GM23338 (cell line): ENCODE measurements at regions not wholly inside any gene's neighbourhood (a gene's known extent, or its start where the extent isn't known, plus 50 kb on each side); places are given as distances from the start of the nearest gene placed in this dataset.
A peak's percentile ranks its signal among the peaks of the same experiment; 100 is the strongest.

ENCODE experiments used
- ATAC-seq: fragments of 200-7000 bp; cut with Tn5 transposase; 3 replicates; pipeline ENCODE4 v1.9.1; 2020
- DNase-seq: peaks from one replicate; pipeline ENCODE4 v3.0.0-alpha.2; 2015; ENCODE audit warnings: low spot score
- H2AFZ ChIP-seq: fragments of 200-600 bp; sonication (generic); 2 replicates; pipeline ENCODE4 v1.8.0; 2016; ENCODE audit warnings: antibody characterized with exemption, mild to moderate bottlenecking, moderate library complexity
- H3F3A ChIP-seq: fragments of 200-600 bp; sonication (generic); replicated peaks from 2 replicates; pipeline ENCODE4 v1.8.0; 2017; ENCODE audit warnings: antibody characterized with exemption, mixed run types, low read depth
- H3K27ac ChIP-seq: fragments of 200-600 bp; sonication (generic); 2 replicates; pipeline ENCODE4 v1.6.1; 2016; ENCODE audit warnings: low read depth
- H3K27me3 ChIP-seq: fragments of 200-600 bp; sonication (generic); 2 replicates; pipeline ENCODE4 v1.8.0; 2016; ENCODE audit warnings: mild to moderate bottlenecking, mixed run types, moderate library complexity; ENCODE audit not compliant: insufficient read depth
- H3K36me3 ChIP-seq: fragments of 200-600 bp; sonication (generic); 2 replicates; pipeline ENCODE4 v1.8.0; 2016; ENCODE audit warnings: mild to moderate bottlenecking; ENCODE audit not compliant: insufficient read depth
- H3K4me1 ChIP-seq: fragments of 200-600 bp; sonication (generic); 2 replicates; pipeline ENCODE4 v1.8.0; 2016; ENCODE audit warnings: mild to moderate bottlenecking, moderate library complexity; ENCODE audit not compliant: insufficient read depth
- H3K4me2 ChIP-seq: fragments of 200-600 bp; sonication (generic); 2 replicates; pipeline ENCODE4 v1.7.1; 2017; ENCODE audit warnings: mixed run types
- H3K4me3 ChIP-seq: fragments of 200-600 bp; sonication (generic); 2 replicates; pipeline ENCODE4 v1.6.1; 2016; ENCODE audit warnings: mixed run types
- H3K79me2 ChIP-seq: fragments of 200-600 bp; sonication (generic); replicated peaks from 2 replicates; pipeline ENCODE4 v1.8.0; 2017; ENCODE audit warnings: mild to moderate bottlenecking; ENCODE audit not compliant: insufficient read depth
- H3K9me2 ChIP-seq: fragments of 200-600 bp; sonication (generic); 2 replicates; pipeline ENCODE4 v1.8.0; 2017; ENCODE audit not compliant: insufficient read depth
- H4K20me1 ChIP-seq: fragments of 200-600 bp; sonication (generic); replicated peaks from 2 replicates; pipeline ENCODE4 v1.8.0; 2017; ENCODE audit warnings: mild to moderate bottlenecking; ENCODE audit not compliant: insufficient read depth
- H3K27ac Mint-ChIP-seq: 2 replicates; pipeline ENCODE4 v1.8.0; 2020; ENCODE audit warnings: inconsistent platforms, mild to moderate bottlenecking, moderate library complexity, mixed read lengths
- H3K27me3 Mint-ChIP-seq: 3 replicates; pipeline ENCODE4 v1.8.0; 2022; ENCODE audit warnings: low read depth, mild to moderate bottlenecking, moderate library complexity, mixed read lengths, inconsistent platforms; ENCODE audit not compliant: insufficient read depth, poor library complexity
- H3K36me3 Mint-ChIP-seq: 3 replicates; pipeline ENCODE4 v1.8.0; 2021; ENCODE audit warnings: low read depth, mild to moderate bottlenecking, inconsistent platforms, moderate library complexity, mixed read lengths
- H3K4me1 Mint-ChIP-seq: 3 replicates; pipeline ENCODE4 v1.8.0; 2020; ENCODE audit warnings: mild to moderate bottlenecking, inconsistent platforms, mixed read lengths
- H3K4me3 Mint-ChIP-seq: 3 replicates; pipeline ENCODE4 v1.8.0; 2021; ENCODE audit warnings: moderate library complexity, mild to moderate bottlenecking, inconsistent platforms, mixed read lengths
- H3K9me3 Mint-ChIP-seq: 3 replicates; pipeline ENCODE4 v1.8.0; 2020; ENCODE audit warnings: moderate library complexity, mild to moderate bottlenecking, inconsistent platforms, mixed read lengths
- CREB1 ChIP-seq: fragments of 250-450 bp; sonication (Bioruptor Pico); IDR thresholded peaks from 2 replicates; pipeline ENCODE4 v1.5.0; 2020; ENCODE audit warnings: low read depth, mild to moderate bottlenecking, moderate library complexity
- EZH2 ChIP-seq: fragments of 200-600 bp; sonication (generic); IDR thresholded peaks from one replicate; pipeline ENCODE4 v1.8.0; 2017; ENCODE audit warnings: antibody characterized with exemption, mild to moderate bottlenecking, low read depth; ENCODE audit not compliant: unreplicated experiment
- JUNB ChIP-seq: IDR thresholded peaks from one replicate; pipeline ENCODE4 v1.6.1; 2016; ENCODE audit warnings: antibody characterized with exemption; ENCODE audit not compliant: unreplicated experiment
- NANOG ChIP-seq: IDR thresholded peaks from 2 replicates; pipeline ENCODE4 v1.6.1; 2016; ENCODE audit warnings: antibody characterized with exemption, borderline replicate concordance
- POLR2AphosphoS5 ChIP-seq: IDR thresholded peaks from 2 replicates; pipeline ENCODE4 v1.6.1; 2016; ENCODE audit warnings: antibody characterized with exemption, low read depth
- STAT1 ChIP-seq: IDR thresholded peaks from one replicate; pipeline ENCODE4 v1.6.1; 2016; ENCODE audit warnings: antibody characterized with exemption; ENCODE audit not compliant: unreplicated experiment
- ZNF114 ChIP-seq: fragments of 250-450 bp; sonication (Bioruptor Pico); IDR thresholded peaks from 2 replicates; pipeline ENCODE4 v1.5.0; 2020; ENCODE audit warnings: mild to moderate bottlenecking, moderate library complexity
- ZNF331 ChIP-seq: fragments of 250-450 bp; sonication (Bioruptor Pico); IDR thresholded peaks from 2 replicates; pipeline ENCODE4 v1.5.0; 2020; ENCODE audit warnings: low read depth, mild to moderate bottlenecking, moderate library complexity
- TF ChIP-seq, protein P1 (sequence below): fragments of 250-450 bp; sonication (Bioruptor Pico); IDR thresholded peaks from 2 replicates; pipeline ENCODE4 v1.5.0; 2020; ENCODE audit warnings: mild to moderate bottlenecking, moderate library complexity
- TF ChIP-seq, protein P2 (sequence below), 2 experiments: fragments of 200-600 bp in 1 of 2; sonication (generic) in 1 of 2; conservative IDR thresholded peaks; 2 replicates each; pipeline versions ENCODE4 v1.5.1 to v1.6.1; 2016 to 2017; ENCODE audit warnings: antibody characterized with exemption in 2 of 2, low read depth in 2 of 2, mild to moderate bottlenecking in 2 of 2, moderate library complexity in 1 of 2

DNA sequence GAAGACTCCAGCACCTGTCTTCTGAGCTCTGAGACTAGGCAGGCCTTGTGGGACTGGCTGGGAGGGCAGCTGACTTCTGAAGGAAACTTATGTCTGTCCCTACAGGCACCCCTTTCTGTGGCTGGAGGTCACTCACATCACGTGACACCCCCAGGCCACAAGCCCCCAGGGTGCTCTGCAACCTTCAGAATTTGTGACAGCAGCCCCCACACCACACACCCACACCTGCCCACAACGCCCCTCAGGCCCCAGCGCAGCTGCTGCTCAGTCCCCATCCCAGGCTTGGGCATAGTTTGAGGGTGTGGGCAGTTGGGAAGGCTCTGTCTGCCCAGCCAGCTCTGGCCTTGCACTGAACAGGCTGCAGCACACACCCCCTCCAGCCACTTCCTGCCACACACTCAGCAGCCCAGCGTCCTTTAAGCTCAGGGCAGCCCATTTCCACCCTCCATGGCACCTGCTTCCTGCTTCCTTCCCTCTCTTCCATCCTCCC is 80.0 kb upstream of the UNC5B start:
- H3K27ac Mint-ChIP-seq: no peak overlapping the region
- Histone ChIP-seq H3K4me3 (no peak overlapping the region), H3F3A (no peaks in the 10 kb centered on the region), H3K4me1 (peaks cover 14% of the 10 kb centered on the region), H3K27me3 (no peaks in the 10 kb centered on the region), H3K79me2 (no peaks in the 10 kb centered on the region), H3K27ac (no peak overlapping the region), H3K4me2 (no peak overlapping the region), H2AFZ (no peak overlapping the region), H4K20me1 (no peaks in the 10 kb centered on the region), H3K36me3 (no peaks in the 10 kb centered on the region), H3K9me2 (no peaks in the 10 kb centered on the region)
- peaks cover 24% of the 10 kb centered on the region for H3K4me1 Mint-ChIP-seq
- TF ChIP-seq EZH2: no peak
- no peak for TF ChIP-seq POLR2AphosphoS5
- no peak for TF ChIP-seq ZNF114
- H3K27me3 Mint-ChIP-seq: no peaks in the 10 kb centered on the region
- H3K36me3 Mint-ChIP-seq: no peaks in the 10 kb centered on the region
- H3K9me3 Mint-ChIP-seq: no peaks in the 10 kb centered on the region
- H3K4me3 Mint-ChIP-seq: no peak overlapping the region
- ATAC-seq (no peak), DNase-seq (peak; percentile 6)

DNA sequence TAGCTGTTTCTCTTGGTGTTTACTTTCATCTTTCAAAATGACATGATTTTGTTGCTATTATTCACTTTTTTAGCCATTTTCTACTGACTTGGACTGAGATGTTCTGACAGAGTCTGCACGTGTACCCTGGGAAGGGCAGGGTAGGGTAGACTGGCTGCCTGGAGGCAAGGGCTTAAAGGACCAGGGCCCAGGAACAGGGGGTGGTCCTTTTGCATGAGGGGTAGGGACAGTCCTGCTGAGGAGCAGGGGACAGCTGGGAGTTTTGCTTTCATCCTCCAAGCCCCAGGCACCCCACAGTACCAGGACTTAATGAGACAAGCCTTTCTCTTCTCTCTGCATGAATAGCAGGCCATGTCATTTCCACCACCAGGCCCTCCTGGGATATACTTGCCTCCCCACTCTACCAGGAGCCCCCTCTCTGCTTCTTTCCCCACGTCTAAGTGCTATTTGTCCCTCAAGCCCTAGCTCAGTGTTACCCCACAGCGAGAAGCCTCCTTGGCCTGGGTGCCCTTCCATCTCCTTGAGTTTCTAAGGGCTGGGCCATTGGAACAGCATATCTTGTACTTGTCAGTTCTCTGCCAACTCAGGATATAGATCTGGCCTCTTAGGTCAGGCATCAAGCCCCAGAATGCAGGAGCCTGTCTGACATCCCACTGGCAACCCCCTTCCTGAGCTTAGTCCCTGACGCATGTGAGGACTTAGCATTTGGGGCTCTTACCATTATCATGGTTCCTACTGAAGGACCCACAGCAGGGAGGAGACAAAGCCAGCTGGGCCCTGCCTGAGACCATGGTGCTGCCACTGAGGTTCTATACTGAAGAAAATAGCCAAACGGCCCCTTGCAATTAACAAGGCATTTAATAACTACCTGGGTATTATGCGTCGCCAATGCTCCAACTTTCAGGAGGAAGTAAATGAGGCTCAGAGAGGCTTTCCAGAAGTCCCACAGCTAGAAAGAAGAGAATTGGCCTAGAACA is 78.4 kb upstream of the UNC5B start:
- DNase-seq (no peak), ATAC-seq (no peak)
- Mint-ChIP-seq H3K27ac (no peak overlapping the region), H3K4me3 (no peak overlapping the region), H3K9me3 (no peaks in the 10 kb centered on the region), H3K27me3 (peaks cover 4% of the 10 kb centered on the region), H3K36me3 (no peaks in the 10 kb centered on the region), H3K4me1 (peaks cover 14% of the 10 kb centered on the region)
- H3K4me2 ChIP-seq: no peak overlapping the region
- H3K27me3 ChIP-seq: no peaks in the 10 kb centered on the region
- no peaks in the 10 kb centered on the region for H3K9me2 ChIP-seq
- no peaks in the 10 kb centered on the region for H3F3A ChIP-seq
- H3K4me3 ChIP-seq: no peak overlapping the region
- no peaks in the 10 kb centered on the region for H4K20me1 ChIP-seq
- no peaks in the 10 kb centered on the region for H3K36me3 ChIP-seq
- no peaks in the 10 kb centered on the region for H3K79me2 ChIP-seq
- peaks cover 14% of the 10 kb centered on the region for H3K4me1 ChIP-seq
- no peak overlapping the region for H2AFZ ChIP-seq
- no peak overlapping the region for H3K27ac ChIP-seq
- TF ChIP-seq, protein P1, sequence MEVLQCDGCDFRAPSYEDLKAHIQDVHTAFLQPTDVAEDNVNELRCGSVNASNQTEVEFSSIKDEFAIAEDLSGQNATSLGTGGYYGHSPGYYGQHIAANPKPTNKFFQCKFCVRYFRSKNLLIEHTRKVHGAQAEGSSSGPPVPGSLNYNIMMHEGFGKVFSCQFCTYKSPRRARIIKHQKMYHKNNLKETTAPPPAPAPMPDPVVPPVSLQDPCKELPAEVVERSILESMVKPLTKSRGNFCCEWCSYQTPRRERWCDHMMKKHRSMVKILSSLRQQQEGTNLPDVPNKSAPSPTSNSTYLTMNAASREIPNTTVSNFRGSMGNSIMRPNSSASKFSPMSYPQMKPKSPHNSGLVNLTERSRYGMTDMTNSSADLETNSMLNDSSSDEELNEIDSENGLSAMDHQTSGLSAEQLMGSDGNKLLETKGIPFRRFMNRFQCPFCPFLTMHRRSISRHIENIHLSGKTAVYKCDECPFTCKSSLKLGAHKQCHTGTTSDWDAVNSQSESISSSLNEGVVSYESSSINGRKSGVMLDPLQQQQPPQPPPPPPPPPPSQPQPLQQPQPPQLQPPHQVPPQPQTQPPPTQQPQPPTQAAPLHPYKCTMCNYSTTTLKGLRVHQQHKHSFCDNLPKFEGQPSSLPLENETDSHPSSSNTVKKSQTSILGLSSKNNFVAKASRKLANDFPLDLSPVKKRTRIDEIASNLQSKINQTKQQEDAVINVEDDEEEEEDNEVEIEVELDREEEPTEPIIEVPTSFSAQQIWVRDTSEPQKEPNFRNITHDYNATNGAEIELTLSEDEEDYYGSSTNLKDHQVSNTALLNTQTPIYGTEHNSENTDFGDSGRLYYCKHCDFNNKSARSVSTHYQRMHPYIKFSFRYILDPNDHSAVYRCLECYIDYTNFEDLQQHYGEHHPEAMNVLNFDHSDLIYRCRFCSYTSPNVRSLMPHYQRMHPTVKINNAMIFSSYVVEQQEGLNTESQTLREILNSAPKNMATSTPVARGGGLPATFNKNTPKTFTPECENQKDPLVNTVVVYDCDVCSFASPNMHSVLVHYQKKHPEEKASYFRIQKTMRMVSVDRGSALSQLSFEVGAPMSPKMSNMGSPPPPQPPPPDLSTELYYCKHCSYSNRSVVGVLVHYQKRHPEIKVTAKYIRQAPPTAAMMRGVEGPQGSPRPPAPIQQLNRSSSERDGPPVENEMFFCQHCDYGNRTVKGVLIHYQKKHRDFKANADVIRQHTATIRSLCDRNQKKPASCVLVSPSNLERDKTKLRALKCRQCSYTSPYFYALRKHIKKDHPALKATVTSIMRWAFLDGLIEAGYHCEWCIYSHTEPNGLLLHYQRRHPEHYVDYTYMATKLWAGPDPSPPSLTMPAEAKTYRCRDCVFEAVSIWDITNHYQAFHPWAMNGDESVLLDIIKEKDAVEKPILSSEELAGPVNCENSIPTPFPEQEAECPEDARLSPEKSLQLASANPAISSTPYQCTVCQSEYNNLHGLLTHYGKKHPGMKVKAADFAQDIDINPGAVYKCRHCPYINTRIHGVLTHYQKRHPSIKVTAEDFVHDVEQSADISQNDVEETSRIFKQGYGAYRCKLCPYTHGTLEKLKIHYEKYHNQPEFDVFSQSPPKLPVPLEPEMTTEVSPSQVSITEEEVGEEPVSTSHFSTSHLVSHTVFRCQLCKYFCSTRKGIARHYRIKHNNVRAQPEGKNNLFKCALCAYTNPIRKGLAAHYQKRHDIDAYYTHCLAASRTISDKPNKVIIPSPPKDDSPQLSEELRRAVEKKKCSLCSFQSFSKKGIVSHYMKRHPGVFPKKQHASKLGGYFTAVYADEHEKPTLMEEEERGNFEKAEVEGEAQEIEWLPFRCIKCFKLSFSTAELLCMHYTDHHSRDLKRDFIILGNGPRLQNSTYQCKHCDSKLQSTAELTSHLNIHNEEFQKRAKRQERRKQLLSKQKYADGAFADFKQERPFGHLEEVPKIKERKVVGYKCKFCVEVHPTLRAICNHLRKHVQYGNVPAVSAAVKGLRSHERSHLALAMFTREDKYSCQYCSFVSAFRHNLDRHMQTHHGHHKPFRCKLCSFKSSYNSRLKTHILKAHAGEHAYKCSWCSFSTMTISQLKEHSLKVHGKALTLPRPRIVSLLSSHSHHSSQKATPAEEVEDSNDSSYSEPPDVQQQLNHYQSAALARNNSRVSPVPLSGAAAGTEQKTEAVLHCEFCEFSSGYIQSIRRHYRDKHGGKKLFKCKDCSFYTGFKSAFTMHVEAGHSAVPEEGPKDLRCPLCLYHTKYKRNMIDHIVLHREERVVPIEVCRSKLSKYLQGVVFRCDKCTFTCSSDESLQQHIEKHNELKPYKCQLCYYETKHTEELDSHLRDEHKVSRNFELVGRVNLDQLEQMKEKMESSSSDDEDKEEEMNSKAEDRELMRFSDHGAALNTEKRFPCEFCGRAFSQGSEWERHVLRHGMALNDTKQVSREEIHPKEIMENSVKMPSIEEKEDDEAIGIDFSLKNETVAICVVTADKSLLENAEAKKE (CRISPR knock-in tag): no peak
- no peak for TF ChIP-seq EZH2
- TF ChIP-seq STAT1: no peak
- no peak for TF ChIP-seq NANOG
- TF ChIP-seq POLR2AphosphoS5: no peak
- no peak for TF ChIP-seq ZNF331 (CRISPR knock-in tag)
- no peak for TF ChIP-seq ZNF114
- no peak for TF ChIP-seq JUNB
- TF ChIP-seq, protein P2, sequence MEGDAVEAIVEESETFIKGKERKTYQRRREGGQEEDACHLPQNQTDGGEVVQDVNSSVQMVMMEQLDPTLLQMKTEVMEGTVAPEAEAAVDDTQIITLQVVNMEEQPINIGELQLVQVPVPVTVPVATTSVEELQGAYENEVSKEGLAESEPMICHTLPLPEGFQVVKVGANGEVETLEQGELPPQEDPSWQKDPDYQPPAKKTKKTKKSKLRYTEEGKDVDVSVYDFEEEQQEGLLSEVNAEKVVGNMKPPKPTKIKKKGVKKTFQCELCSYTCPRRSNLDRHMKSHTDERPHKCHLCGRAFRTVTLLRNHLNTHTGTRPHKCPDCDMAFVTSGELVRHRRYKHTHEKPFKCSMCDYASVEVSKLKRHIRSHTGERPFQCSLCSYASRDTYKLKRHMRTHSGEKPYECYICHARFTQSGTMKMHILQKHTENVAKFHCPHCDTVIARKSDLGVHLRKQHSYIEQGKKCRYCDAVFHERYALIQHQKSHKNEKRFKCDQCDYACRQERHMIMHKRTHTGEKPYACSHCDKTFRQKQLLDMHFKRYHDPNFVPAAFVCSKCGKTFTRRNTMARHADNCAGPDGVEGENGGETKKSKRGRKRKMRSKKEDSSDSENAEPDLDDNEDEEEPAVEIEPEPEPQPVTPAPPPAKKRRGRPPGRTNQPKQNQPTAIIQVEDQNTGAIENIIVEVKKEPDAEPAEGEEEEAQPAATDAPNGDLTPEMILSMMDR (conservative IDR thresholded peaks at IDR 0.05; ENCODE audit: low read depth in 2 of 2): no peak
- no peak for TF ChIP-seq CREB1 (CRISPR knock-in tag)
